Stimulated activated CD8-positive, alpha-beta memory T cell treated with anti-CD3 and anti-CD28 coated beads, Interleukin-2, amount 100 ng/mL, for 48 hours (primary cell): ENCODE measurements at regions not wholly inside any gene's neighbourhood (a gene's known extent, or its start where the extent isn't known, plus 50 kb on each side); places are given as distances from the start of the nearest gene placed in this dataset.

Experiments
- DNase-seq, 2 donors: peaks; one replicate each; pipeline ENCODE4 v3.0.0-alpha.2; 2020; ENCODE audit warnings: low read depth in 2 of 2

GRCh38 chr1:5713101-5714010, 278.9 kb downstream of the NPHP4 start:
- DNase-seq: no peak

- no peak for DNase-seq
Measured at GRCh38 chr1:5711956-5712645, 280.1 kb downstream of the NPHP4 start.

GRCh38 chr1:5711079-5711478, 281.1 kb downstream of the NPHP4 start:
- no peak for DNase-seq

GRCh38 chr1:5709976-5710375, 282.2 kb downstream of the NPHP4 start:
- DNase-seq: no peak

- DNase-seq: no peak
Measured at GRCh38 chr1:5709461-5709975, 282.7 kb downstream of the NPHP4 start.

- DNase-seq: no peak
Measured at GRCh38 chr1:5708346-5709245, 283.6 kb downstream of the NPHP4 start.

GRCh38 chr1:5707566-5708345, 284.5 kb downstream of the NPHP4 start:
- no peak for DNase-seq

GRCh38 chr1:5706239-5706638, 286.0 kb downstream of the NPHP4 start:
- DNase-seq: no peak

GRCh38 chr1:5705751-5706150, 286.5 kb downstream of the NPHP4 start:
- DNase-seq: no peak

- DNase-seq: no peak
Measured at GRCh38 chr1:5704561-5705514, 287.4 kb downstream of the NPHP4 start.

GRCh38 chr1:5701642-5702041, 290.6 kb downstream of the NPHP4 start:
- DNase-seq: no peak

- DNase-seq: no peak
Measured at GRCh38 chr1:5693568-5693967, 298.7 kb downstream of the NPHP4 start.

GRCh38 chr1:5692664-5693063, 299.6 kb downstream of the NPHP4 start:
- DNase-seq: no peak

- DNase-seq: no peak
Measured at GRCh38 chr1:5691795-5692509, 300.3 kb downstream of the NPHP4 start.

- no peak for DNase-seq
Measured at GRCh38 chr1:5690898-5691297, 301.3 kb downstream of the NPHP4 start.

GRCh38 chr1:5690291-5690690, 301.9 kb downstream of the NPHP4 start:
- DNase-seq: no peak

GRCh38 chr1:5688081-5689077, 303.8 kb downstream of the NPHP4 start:
- no peak for DNase-seq
